GM21526 (cell line): ENCODE measurements at regions not wholly inside any gene's neighbourhood (a gene's known extent, or its start where the extent isn't known, plus 50 kb on each side); places are given as distances from the start of the nearest gene placed in this dataset.
"Not testable (repeated sequence)": the region's sequence is repeated elsewhere in the genome, so short reads cannot be mapped to it uniquely, and the experiment has no call there.

Experiments used
- ATAC-seq: cut with Tn5 transposase; IDR thresholded peaks from one replicate; pipeline ENCODE4 v1.9.1; 2021; ENCODE audit warnings: moderate library complexity; ENCODE audit not compliant: unreplicated experiment, low FRiP score

DNA sequence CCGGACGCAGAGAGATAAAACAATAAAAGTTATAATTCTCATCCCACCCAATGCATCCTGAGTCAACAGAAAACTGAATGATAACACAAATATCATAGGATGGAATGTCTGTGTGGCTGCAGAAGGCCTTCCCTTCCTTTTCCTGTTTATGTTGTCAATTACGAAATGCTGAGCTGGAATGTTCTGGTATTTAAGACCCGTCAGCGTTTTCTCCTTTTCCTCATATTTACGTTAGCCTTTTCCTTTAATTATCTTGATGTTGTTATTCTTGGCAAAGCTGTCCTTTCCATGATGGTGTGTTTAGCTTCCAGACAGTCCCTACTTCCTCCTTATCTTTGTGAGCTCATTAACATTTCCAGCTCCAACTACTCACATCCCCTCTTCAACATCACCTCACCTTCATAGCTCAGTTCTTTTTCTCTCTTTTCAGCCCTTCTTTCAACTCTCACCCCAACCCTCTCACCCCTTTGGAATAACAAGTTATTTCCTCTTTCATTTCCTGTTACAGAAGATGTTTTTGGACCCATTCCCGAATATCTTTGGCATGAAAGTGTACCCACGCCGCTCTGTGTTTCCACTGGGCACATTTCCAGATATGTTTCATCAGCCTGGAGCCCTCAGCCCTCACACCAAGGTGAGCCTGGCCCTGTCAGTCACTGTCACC, 221.6 kb downstream of the NR2F1-AS1 start:
- ATAC-seq: no peak

GRCh38 chr5:93358176-93358575, 222.8 kb downstream of the NR2F1-AS1 start:
- no peak for ATAC-seq

- no peak for ATAC-seq
Observed at GRCh38 chr5:93357686-93358085, 223.3 kb downstream of the NR2F1-AS1 start.

DNA sequence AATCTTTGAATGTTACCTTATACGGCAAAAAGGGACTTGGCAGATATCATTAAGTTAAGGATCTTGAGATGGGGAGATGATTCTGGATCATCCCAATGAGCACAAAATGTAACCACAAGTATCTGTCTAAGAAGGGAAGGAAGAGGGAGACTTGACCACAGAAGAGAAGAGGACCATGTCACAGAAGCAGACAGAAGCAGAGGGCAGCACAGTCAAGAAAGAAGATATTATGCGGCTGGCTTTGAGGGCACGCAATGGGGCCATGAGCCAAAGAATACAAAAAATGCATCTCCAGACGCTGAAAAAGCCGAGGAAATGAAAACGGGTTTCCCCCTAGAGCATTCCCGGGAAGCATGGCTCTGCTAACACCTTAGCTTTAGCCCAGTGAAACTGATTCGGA, 225.3 kb downstream of the NR2F1-AS1 start:
- no peak for ATAC-seq

GRCh38 chr5:93352186-93352585, 228.8 kb downstream of the NR2F1-AS1 start:
- ATAC-seq: no peak

DNA sequence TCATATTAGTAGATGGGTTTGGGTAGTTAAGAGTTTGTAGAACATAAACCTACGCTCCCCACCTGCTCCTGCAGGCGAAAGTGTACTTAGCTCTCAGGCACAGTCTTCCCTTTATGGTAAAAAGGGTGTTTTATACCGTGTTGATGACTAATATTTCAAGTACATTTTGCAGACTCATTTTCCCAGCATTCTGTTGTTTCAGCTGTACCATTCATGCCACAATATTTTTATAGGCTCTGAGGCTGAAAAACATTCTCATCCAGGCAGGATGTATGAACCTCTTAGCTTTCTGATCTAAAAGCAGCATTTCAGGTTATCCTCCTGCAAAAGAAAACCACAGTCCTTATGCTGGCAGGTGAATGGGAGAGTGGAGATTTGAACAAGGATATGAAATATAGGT, 231.4 kb downstream of the NR2F1-AS1 start:
- ATAC-seq: no peak

- no peak for ATAC-seq
Observed at GRCh38 chr5:93348231-93348630, 232.8 kb downstream of the NR2F1-AS1 start.

GRCh38 chr5:93346850-93347249, 234.2 kb downstream of the NR2F1-AS1 start:
- not testable (repeated sequence) for ATAC-seq

GRCh38 chr5:93346301-93346700, 234.7 kb downstream of the NR2F1-AS1 start:
- ATAC-seq: no peak

DNA sequence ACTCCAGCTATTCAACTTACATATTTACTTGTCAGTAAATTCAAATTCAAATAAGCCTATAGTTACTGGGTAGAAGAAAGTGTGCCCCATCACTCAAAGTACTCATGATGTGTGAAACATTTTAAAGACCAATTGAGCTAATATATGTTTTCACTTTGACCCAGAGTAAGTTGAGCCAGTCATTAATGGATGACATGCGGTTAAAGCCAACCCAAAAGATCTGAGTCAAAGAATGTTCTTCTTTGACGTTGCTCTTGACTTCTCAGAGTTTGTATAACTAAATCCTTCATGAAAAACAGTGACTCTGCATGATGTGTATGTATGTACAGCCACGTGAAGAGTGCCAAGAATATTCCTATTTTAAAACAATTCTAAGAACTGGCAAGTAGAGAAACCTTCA, 237.4 kb downstream of the NR2F1-AS1 start:
- peak; percentile 43 for ATAC-seq

DNA sequence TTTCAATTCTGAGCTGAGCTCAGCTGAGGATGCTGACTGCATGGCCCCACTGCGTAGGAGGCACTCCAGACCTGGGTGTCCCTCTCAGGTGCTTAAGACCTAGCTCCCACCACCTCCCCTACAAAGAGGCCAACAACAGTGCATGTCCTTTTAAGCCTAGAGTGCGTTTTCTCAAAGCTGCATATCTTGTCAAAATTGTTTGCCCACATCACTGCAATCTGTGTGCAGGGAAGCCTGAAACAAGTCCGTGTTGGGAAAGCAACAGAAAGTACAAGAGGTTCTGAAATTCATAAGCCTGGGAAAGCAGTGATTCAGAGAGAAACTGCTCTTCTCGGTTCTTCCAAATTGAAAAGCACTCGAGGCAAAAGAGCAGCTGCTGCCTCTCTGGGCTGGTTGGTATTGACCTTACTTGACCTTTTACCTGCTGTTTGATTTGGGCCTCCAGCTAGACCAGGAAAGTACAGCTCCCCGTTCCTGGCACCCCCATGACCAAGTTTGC, 238.4 kb downstream of the NR2F1-AS1 start:
- peak; percentile 88 for ATAC-seq

- ATAC-seq: no peak
Observed at GRCh38 chr5:93340881-93341280, 240.1 kb downstream of the NR2F1-AS1 start.

DNA sequence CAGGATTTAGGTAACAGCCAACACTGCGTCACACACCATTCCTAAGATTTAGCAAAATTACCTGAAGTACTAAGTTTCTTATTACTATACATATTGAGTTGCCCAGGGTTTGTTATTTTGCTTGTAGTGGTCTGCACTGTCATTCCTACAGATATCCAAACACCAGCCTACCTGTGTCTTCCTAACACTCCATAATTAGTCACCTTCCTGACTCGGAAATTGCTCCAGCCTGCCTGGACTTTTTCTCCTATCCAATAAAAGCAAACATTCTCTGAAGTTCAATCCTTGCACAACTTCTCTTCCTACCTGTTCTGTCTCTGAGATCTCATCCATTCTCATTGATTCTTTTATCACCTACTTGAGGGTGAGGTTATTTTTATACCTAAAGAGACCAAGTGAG, 243.9 kb downstream of the NR2F1-AS1 start:
- ATAC-seq: no peak

GRCh38 chr5:93336330-93337110, 244.5 kb downstream of the NR2F1-AS1 start:
- ATAC-seq: no peak

GRCh38 chr5:93331863-93332262, 249.2 kb downstream of the NR2F1-AS1 start:
- no peak for ATAC-seq

DNA sequence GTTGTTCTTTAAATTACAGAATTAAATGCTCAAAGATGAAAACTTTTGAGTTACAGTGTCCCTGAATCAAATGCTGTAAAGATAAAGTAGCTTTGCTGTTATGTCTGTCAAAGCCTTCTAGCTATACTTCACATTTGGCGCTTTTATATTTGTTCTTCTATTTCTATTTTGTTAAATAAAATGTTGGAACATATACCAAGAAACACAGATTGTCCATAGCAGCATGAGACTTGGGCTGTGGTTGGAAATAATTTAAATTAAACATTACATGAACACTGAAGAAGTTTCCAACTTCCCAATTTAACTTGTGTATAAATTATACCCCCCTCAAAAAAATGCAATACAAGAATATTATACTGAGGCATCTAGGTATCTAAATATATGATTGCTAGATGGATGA, 249.8 kb downstream of the NR2F1-AS1 start:
- no peak for ATAC-seq

DNA sequence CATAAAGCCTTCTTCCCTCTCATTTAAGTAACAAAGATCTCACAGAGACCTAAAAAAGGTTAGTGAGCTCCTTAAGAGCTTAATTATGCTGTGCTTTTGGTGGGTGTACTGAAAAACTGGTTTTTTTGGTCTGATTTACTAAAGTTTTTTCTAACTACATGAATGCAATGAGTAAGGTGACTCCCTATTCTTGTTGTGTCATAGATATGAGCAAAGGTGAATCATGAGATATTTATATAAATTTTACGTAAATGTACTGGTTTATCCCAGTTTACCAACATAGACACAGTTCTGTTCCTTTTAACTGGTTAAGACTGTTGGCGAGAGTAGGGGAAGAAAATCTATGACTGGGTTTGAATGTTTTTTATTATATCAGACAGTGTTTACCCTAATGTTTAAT, 250.5 kb downstream of the NR2F1-AS1 start:
- no peak for ATAC-seq

- ATAC-seq: no peak
Observed at GRCh38 chr5:93329756-93330155, 251.3 kb downstream of the NR2F1-AS1 start.

GRCh38 chr5:93328833-93329232, 252.2 kb downstream of the NR2F1-AS1 start:
- ATAC-seq: no peak

GRCh38 chr5:93327605-93328004, 253.4 kb downstream of the NR2F1-AS1 start:
- ATAC-seq: no peak

- ATAC-seq: no peak
Observed at GRCh38 chr5:93325946-93326345, 255.1 kb downstream of the NR2F1-AS1 start.
